A673 (cell line): ENCODE measurements at regions not wholly inside any gene's neighbourhood (a gene's known extent, or its start where the extent isn't known, plus 50 kb on each side); places are given as distances from the start of the nearest gene placed in this dataset.

ENCODE experiments used
- BruUV-seq: library from RNA; stranded (reverse); fragments of 400-500 nt; replicated peaks from 2 replicates; lab custom pipeline; 2021; lab: Mats Ljungman, UMichigan
- CTCF ChIA-PET: fragments of 300-600 bp; sonication (Branson Sonifier 250); formaldehyde crosslinking; loops from one replicate; lab custom pipeline; 2022; ENCODE audit warnings: antibody characterized with exemption; lab: Charles Lee
- POLR2A ChIA-PET: fragments of 300-600 bp; sonication (Branson Sonifier 250); formaldehyde crosslinking; loops from one replicate; lab custom pipeline; 2022; ENCODE audit warnings: antibody characterized with exemption; ENCODE audit not compliant: low non-redundant PET; lab: Charles Lee
- DNase-seq: peaks from one replicate; pipeline ENCODE4 v3.0.0-alpha.2; 2015; ENCODE audit warnings: low spot score
- H3K27ac ChIP-seq: fragments of 200-600 bp; sonication (generic); 2 replicates; pipeline ENCODE4 v1.5.1; 2016; ENCODE audit warnings: mixed run types, low read depth, mild to moderate bottlenecking, mixed read lengths, antibody characterized with exemption, low read length; ENCODE audit not compliant: poor library complexity, severe bottlenecking
- H3K27me3 ChIP-seq: fragments of 200-600 bp; sonication (generic); replicated peaks from 2 replicates; pipeline ENCODE4 v1.6.1; 2017; ENCODE audit warnings: mixed run types, low read depth, mild to moderate bottlenecking, mixed read lengths, antibody characterized with exemption, low read length; ENCODE audit not compliant: insufficient read depth, poor library complexity
- H3K36me3 ChIP-seq: fragments of 200-600 bp; sonication (generic); 2 replicates; pipeline ENCODE4 v1.6.1; 2016; ENCODE audit warnings: mixed run types, mild to moderate bottlenecking, mixed read lengths, antibody characterized with exemption, low read length; ENCODE audit not compliant: insufficient read depth, poor library complexity, severe bottlenecking
- H3K4me1 ChIP-seq: fragments of 200-600 bp; sonication (generic); 2 replicates; pipeline ENCODE4 v1.6.1; 2017; ENCODE audit warnings: mixed run types, mild to moderate bottlenecking, mixed read lengths, antibody characterized with exemption, low read length; ENCODE audit not compliant: insufficient read depth, poor library complexity, severe bottlenecking
- H3K4me3 ChIP-seq: fragments of 200-600 bp; sonication (generic); 2 replicates; pipeline ENCODE4 v1.5.1; 2016; ENCODE audit warnings: low read depth, mixed run types, mild to moderate bottlenecking, mixed read lengths, low read length; ENCODE audit not compliant: poor library complexity, severe bottlenecking
- H3K9me3 ChIP-seq: fragments of 200-600 bp; sonication (generic); 2 replicates; pipeline ENCODE4 v1.6.1; 2016; ENCODE audit warnings: mixed run types, low read depth, mild to moderate bottlenecking, mixed read lengths, antibody characterized with exemption, low read length; ENCODE audit not compliant: poor library complexity, severe bottlenecking
- CTCF ChIP-seq: fragments of 300-800, 200-600 bp; sonication (generic); conservative IDR thresholded peaks from 2 replicates; pipeline ENCODE4 v1.5.1; 2017; ENCODE audit warnings: low read depth, mild to moderate bottlenecking, antibody characterized with exemption, low read length, moderate library complexity, mixed read lengths
- EZH2 ChIP-seq: fragments of 200-600 bp; sonication (generic); IDR thresholded peaks from 2 replicates; pipeline ENCODE4 v1.6.1; 2017; ENCODE audit warnings: borderline replicate concordance, low read depth, mild to moderate bottlenecking, mixed read lengths, antibody characterized with exemption, low read length; ENCODE audit not compliant: poor library complexity, severe bottlenecking
- intact Hi-C: fragments of 100-400 bp; cut with micrococcal nuclease; formaldehyde crosslinking; loops from one replicate; pipeline ENCODE4 v1.10.0; 2022; ENCODE audit not compliant: unreplicated experiment

GRCh38 chr14:83744891-83745290 is 1785.1 kb upstream of the FLRT2 start:
- CTCF ChIA-PET: no interaction called here
- H3K27ac ChIP-seq: no peak overlapping the region
- BruUV-seq: no TSS peak

GRCh38 chr14:83746336-83746735 is 1783.6 kb upstream of the FLRT2 start:
- H3K9me3 ChIP-seq: no peaks in the 10 kb centered on the region
- no peak overlapping the region for H3K27ac ChIP-seq
- TF ChIP-seq EZH2: no peak
- TF ChIP-seq CTCF: no peak
- no TSS peak for BruUV-seq
- no peak overlapping the region for H3K4me3 ChIP-seq
- ChIA-PET CTCF (no interaction called here), POLR2A (no interaction called here)
- H3K36me3 ChIP-seq: no peaks in the 10 kb centered on the region
- intact Hi-C loops: no loop called here
- DNase-seq: peak; percentile 3
- no peaks in the 10 kb centered on the region for H3K4me1 ChIP-seq
- no peaks in the 10 kb centered on the region for H3K27me3 ChIP-seq

More at GRCh38 chr14:83744891-83745290, 1785.1 kb upstream of the FLRT2 start:
- H3K9me3 ChIP-seq: no peaks in the 10 kb centered on the region
- no peaks in the 10 kb centered on the region for H3K36me3 ChIP-seq
- POLR2A ChIA-PET: no interaction called here
- no peak for TF ChIP-seq EZH2
- TF ChIP-seq CTCF: no peak
- H3K27me3 ChIP-seq: no peaks in the 10 kb centered on the region
- H3K4me3 ChIP-seq: no peak overlapping the region
- no peaks in the 10 kb centered on the region for H3K4me1 ChIP-seq
- no peak for DNase-seq
- intact Hi-C loops: no loop called here

GRCh38 chr14:83757916-83758315 is 1772.0 kb upstream of the FLRT2 start:
- Histone ChIP-seq H3K36me3 (no peaks in the 10 kb centered on the region), H3K9me3 (no peaks in the 10 kb centered on the region), H3K27me3 (no peaks in the 10 kb centered on the region), H3K4me1 (no peaks in the 10 kb centered on the region), H3K4me3 (no peak overlapping the region), H3K27ac (no peak overlapping the region)
- POLR2A ChIA-PET: no interaction called here
- no peak for TF ChIP-seq CTCF
- no peak for TF ChIP-seq EZH2
- no peak for DNase-seq
- BruUV-seq: no TSS peak
- CTCF ChIA-PET: no interaction called here
- intact Hi-C loops: no loop called here
